HG03025 (cell line): ENCODE measurements at regions not wholly inside any gene's neighbourhood (a gene's known extent, or its start where the extent isn't known, plus 50 kb on each side); places are given as distances from the start of the nearest gene placed in this dataset.
"Not testable (repeated sequence)": the region's sequence is repeated elsewhere in the genome, so short reads cannot be mapped to it uniquely, and the experiment has no call there.

Experiments used
- ATAC-seq: cut with Tn5 transposase; IDR thresholded peaks from one replicate; pipeline ENCODE4 v1.9.1; 2021; ENCODE audit warnings: mild to moderate bottlenecking, moderate library complexity; ENCODE audit not compliant: unreplicated experiment, low FRiP score

DNA sequence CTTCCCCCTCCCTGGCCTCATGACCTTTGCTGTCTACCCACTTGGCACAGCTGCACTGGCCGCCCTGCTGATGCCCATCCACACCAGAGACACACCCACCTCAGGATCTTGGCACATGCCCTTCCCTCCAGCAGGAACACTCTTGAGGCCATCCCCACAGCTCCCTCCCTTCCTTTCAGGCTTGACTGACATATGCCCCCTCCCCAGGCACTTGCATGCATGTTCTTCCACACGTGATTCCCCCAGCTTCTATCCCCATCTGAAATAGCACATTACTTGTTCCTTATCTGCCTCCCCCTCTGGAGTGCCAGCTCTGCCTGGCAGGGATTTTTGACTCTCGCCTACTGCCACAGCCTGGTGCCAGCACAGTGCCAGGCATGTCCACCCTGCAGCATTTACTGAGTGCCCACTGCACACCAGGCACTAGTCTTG lies 98.5 kb upstream of the SLC25A33 start:
- no peak for ATAC-seq

DNA sequence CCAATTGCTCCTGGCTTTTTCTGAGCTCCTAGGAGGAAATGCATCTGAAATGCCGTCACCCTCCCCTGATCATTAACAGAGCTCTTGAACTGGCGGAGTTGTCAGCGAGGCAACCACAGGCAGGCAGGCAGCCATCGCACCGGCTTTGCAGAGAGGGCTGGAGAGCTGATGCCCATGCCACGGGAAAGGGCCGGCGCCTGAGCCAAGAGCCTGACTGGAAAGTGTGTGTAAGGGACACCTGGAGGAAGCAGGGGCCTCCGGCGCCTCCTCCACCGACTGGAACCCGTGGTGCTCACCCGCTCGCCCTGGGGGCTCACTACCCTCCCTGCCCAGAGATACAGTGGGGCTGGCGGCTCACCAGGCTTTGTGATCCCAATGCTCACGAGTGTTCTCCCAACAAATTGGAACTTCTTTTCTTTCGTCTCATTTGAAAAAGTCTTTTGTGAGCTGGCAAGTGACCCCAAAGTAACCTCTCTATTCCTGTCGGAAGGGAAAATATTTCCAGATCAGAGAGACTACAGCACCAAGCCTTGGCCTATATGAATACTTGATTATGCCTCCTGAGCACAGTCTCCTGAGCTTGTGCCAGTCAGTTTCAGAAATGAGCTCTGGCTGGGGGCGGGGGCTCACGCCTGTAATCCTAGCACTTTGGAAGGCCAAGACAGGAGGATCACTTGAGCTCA lies 97.7 kb upstream of the SLC25A33 start:
- ATAC-seq, result no peak

DNA sequence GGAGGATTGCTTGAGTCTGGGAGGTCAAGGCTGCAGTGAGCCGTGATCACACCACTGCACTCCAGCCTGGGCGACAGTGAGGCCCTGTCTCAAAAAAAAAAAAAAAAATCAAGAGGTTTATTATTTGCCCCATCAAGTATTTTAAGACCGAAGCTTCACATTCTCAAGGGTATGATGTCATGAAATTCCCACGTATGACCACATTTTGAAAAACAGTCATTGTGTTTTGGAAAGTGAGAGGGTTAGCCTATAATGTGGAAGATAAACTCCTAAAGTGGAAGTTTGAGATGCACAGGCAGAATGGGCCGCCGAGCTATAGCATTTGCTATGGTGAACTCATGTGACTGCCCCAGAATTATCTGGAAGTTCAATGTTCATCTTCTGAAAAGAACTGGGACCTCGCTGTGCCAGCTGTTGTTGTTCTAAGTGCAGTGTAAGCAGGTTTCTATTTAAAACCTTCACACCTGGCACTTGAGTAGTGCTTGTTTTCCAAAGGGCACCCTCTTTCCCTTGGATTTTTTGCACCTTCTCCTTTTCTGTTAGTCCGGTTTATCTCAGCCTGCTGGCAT lies 96.9 kb upstream of the SLC25A33 start:
- no peak for ATAC-seq

DNA sequence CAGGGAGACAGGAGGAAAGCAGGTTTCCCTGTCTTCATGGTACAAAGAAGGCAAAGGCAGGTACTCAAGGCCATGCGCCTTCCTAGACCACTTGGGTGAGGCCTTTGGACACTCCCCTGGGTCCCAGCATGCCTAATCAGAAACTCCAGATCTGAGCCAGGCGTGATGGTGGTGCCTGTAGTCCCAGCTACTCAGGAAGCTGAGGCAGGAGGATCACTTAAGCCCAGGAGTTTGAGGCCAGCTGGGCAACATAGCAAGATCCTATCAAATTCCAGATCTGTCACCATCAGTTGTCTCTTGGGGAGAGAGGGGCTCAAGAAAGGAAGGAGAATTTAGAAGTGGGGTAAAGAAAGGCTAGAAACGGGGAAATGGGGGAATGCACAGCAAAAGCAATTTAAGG lies 96.3 kb upstream of the SLC25A33 start:
- no peak for ATAC-seq

DNA sequence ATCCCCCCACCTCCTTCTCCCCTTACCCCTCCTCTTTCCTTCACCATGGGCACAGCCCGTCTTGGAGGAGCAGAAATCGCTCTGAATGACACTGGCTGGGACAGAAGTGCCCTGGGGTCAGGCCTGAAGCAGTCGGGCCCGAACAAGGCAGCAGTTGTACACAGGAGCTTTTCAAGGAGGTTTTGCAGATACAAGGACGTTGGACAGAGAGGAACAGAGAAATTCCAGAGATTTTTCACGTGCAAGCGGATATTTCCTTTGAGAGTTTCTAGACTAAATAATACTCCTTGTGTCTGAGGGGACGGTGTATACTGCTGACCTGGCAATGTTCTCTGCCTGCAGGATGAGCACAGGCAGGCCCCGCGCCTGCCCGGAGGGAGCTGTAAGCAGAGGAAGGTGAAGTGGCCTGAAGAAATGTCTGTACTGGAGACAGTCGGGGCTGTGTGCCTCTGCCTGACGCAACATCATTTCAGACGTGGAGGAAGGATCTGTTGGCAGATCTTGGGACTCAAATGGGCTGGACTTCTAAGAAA lies 95.3 kb upstream of the SLC25A33 start:
- ATAC-seq, result no peak

DNA sequence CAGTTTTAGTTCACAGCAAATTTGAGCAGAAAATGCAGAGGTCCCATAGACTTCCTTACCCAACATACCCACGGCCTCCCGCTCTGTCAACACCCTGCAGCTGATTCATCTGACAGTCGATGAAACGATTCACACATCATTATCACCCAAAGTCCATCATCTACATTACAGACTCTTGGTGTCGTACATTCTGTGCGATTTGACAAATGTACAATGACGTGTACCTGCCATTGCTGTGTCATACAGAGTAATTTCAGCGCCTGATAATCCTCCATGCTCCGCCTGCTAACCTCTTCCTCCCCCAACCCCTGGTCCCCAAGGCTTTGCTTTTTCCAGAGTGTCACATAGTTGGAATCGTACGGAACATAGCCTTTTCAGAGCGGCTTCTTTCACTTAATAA lies 94.7 kb upstream of the SLC25A33 start:
- no peak for ATAC-seq

DNA sequence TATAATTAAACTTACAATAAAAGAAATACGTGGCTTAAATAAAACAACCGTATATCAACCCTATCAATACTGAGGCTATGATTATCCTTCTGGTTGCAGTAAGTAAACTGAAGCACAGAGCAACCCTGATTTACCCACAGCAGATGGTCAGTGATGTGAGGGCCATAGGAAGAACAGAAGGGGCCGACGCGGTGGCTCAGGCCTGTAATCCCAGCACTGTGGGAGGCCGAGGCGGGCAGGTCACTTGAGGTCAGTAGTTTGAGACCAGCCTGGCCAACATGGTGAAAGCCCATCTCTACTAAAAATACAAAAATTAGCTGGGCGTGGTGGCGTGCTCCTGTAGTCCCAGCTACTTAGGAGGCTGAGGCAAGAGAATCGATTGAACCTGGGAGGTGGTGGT lies 94.2 kb upstream of the SLC25A33 start:
- ATAC-seq, result not testable (repeated sequence)

DNA sequence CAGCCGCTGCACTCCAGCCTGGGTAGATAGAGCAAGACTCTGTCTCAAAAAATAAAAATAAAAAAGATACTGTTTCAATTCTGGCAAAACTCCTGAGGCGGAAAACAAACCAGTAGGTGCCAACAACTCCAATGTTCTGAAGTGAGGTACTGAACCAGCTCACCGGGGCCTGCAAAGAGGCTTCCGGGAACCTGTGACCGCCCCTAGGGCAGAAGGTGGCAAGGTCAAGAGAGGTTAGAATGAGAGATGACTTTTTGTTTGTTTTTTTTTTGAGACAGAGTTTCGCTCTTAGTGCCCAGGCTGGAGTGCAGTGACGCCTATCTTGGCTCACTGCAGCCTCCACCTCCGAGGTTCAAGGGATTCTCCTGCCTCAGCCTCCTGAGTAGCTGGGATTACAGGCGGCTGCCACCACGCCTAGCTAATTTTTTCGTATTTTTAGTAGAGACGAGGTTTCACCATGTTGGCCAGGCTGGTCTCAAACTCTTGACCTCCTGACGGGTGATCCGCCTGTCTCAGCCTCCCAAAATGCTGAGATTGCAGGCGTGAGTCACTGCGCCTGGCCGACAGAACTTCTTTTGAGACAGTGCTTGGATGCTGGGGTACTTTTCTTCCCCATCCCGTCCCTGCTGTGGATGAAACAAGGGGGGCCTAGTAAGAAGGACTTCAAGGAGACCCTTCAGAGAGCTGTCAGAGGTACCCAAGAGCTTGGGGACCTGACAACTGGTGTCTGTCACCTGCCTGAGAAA lies 91.9 kb upstream of the SLC25A33 start:
- ATAC-seq, result no peak

DNA sequence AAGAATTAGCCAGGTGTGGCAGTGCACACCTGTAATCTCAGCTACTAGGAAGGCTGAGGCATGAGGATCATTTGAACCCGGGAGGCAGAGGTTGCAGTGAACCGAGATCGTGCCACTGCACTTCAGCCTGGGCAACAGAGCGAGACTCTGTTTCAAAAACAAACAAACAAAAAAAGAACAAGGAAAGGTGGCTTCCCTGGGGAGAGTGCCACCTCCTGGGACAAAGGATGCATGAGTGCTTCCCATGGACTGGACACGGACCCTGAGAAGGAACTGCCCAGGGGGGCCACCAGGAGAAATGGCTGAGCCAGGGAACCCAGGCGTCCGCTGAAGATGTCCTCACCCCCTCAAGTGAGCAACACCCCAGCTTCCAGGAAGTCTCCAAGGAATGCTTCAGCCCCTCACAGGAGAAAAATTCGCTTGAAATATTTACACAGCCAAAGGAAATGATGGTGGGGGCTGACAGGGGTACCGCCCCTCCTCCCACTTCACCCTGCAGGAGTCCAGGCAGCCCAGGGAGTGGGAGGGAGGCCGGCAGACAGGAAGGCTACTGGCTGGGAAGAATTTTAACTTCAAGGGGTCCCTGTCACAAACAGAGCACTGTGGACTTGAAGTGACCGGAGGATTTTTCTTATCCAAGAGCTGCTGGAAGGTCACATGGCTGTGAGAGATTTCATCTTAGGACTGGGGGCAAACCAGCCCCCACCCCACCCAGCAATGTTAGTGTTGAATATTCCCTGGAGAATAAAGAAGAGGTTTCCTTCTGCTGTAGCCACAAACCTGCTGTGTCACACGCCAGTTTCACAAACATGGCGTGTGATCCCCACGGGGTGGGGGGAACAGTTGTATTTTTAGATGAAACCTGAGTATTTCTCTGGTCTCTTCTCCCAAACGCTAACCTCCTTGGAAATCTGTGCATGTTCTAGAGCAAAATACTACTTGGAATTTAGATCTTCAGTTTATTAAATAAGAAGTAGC lies 90.8 kb upstream of the SLC25A33 start:
- no peak for ATAC-seq

DNA sequence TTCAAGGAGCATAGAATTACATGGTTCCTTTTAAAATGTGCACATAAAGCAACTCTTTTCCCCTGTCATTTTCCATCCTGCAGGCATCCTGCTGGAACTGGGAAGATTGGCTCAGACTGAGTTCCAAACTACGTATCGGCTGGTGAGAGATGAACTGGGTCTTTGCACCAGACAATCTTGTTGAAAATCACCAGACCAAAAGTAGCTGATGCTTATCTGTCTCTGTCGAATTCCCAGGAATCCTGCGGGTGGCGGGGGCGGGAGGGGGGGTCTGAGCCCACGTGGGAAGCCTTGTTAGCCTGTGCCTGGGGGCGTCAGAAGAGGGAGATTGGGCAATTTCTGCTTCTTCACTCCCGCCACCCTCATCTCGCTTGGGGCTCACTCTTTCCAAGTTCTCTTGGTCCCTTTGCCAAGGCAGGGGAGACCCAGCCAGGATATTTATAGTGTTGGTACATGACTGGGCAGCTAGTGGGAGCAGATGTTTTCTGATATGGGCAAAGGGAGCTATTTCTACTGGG lies 90.1 kb upstream of the SLC25A33 start:
- no peak for ATAC-seq

DNA sequence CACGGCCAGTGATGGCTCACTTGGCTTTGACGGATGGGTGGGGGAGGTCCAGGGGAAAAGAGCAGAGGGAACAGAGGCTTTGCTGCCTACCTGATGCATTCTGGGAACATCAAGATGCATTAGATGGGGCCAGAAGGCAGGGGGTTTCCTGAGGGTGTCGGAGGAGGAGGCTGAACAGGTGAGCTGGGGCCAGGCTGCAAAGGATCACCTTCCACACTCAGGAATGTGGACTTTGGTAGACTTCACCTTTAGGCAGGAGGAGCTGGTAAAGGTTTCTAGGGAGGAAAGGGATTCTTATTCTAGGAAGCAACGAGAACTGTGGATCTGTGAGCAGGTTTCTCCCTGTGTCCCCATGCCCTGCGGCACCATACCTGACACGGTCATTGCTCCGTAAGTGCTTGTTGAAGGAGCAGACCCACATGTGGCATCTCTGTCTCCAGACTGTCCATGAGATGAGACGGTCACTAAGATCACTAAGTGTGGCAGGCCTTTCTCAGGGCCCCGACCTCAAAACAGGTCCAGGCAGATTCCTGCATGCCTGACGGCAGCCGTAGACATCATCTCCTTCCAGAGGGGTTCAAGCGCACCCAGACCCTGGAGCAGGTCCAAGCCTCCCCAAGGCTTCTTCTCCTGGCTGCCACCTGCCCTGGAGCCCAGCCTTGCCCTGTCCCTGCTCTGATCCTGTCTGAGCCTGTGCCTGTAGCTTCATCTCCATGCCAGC lies 89.1 kb upstream of the SLC25A33 start:
- no peak for ATAC-seq

DNA sequence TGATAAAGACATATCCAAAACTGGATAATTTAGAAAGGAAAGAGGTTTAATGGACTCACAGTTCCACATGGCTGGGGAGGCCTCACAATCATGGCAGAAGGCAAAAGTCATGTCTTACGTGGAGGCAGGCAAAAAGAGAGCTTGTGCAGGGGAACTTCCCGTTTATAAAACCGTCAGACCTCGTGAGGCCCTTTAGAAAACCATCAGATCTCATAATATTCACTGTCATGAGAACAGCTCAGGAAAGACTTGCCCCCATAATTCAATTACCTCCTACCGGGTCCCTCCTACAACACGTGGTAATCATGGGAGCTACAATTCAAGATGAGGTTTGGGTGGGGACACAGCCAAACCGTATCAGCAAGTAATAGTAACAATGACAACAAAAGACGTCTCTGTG lies 88.2 kb upstream of the SLC25A33 start:
- ATAC-seq, result no peak

DNA sequence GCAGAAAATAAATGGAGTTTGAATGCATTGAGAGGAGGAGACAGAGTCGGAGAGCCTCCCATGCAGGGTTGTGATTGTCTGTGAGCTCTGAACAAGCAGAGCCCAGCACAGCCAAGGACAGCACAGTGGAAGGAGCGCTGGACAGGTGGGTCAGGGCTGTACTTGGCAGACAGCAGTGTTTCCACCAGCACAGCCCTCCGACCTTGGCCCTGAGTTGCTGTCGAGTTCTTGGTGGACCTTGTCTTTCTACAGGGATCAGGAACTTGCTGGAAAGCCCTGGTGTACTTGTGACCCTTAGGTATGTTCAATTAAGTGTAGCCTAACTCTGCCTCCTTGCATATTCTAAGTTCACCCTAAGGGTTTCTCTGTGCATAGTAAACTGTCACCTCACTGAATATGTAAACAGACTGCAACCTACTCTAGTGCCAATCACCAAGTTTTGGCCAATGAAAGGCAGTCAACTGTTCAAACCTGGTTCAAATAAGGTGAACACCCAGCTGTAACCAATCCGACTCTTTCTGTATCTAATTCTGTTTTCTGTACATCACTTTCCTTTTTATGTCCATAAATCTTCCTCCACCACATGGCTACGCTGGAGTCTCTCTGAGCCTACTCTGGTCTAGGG lies 86.6 kb upstream of the SLC25A33 start:
- ATAC-seq, result no peak

DNA sequence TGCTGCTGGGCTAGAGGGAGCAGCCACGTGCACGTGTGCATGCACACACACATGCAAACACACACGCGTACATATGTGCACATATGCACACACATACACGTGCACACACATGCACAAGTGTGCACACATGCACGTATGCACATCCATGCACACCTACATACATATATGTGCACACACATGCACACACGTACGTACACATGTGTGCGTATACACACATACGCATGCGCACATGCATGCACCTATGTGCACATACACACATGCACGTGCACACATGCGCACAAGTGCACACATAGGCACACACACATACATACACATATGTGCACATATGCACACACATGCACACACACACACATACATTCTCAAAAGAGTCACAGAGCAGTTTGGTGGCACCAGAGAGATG lies 85.9 kb upstream of the SLC25A33 start:
- no peak for ATAC-seq

DNA sequence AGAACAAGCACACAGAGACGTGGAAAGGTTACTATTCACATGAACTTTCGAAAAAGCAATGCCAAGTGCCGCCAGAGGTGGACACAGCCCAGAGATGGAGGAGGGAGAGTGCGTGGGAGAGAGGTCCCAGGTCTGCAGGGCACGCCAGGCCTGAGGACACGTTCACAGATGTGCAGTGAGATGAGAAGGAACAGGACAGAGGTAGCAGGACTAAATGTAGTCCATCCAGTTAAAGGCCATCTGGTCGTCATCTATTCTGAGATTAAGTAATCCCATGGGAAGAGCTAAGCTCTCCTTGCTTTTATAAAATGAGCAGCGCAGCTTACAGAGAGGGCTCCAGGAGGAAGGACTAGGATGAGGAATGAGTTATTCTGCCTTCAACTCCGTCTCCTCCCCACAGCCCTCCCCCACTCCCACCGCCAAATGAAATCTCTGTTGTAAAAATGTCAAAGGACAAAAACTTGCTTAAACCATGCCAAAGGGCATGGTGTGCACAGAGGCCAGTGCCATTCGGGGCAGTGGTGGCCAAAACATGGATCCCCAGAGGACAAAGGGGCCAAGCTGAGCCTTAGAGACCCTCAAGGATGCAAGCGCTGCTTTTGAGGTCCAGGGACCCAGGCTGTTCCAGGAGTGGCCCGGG lies 85.4 kb upstream of the SLC25A33 start:
- ATAC-seq, result no peak

DNA sequence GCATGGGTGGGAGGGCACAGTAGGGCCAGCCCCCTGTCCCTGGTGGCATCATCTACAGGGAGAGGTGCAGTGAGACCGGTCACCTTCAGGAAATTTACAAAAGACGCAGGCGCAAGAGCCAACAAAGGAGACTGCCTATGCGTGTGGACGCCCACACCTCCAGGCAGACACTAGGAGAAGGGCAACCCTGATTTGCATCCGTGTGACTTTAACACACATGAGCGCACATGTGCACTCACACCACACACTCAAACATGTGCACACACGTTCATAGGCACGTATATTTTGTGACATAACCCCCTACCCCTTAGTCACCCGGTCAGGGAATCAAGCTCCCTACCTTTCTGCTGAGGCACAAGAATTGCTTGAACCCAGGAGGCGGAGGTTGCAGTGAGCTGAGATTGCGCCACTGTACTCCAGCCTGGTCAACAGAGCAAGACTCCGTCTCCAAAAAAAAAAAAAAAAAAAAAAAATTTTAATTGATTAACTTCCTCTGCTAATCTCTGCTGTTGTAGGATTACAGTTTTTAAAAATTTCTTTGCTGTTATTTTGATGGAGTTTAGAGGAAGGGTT lies 84.7 kb upstream of the SLC25A33 start:
- ATAC-seq, result no peak

DNA sequence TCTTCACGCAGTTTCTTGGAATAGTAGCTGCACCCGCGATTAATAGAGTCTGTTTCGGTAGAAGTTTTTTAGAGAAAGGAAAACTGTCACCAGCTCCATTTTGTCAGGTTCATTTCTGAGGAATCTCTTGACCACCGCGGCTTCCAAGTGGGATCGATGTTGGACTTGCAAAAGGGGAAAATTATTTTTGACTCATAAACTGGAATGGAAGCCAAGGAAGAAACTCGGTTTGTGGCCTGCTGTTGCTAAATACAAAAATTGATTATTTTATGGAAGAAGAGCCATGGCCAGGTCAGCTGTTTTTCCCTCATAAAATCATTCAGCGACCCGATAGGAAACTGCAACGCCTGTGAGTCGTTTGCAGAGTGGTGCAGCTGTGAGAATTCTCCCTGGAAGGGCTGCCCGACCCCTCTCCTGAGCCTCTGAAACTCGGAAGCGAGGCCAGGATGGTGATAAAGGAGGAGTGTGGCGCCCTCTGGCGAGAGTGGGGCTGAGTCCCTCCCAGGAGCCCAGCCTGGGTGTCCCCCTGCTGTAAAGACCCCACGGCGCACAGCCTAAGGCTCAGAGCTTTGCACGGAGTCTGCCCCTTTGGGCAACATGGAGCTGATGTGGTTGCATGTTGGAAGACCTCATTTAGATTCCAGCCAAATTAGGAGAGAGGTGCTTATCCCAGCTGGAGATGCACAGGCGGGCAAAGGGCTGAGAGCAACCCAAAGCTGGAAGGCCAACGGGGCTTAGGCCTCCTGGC lies 83.6 kb upstream of the SLC25A33 start:
- no peak for ATAC-seq

DNA sequence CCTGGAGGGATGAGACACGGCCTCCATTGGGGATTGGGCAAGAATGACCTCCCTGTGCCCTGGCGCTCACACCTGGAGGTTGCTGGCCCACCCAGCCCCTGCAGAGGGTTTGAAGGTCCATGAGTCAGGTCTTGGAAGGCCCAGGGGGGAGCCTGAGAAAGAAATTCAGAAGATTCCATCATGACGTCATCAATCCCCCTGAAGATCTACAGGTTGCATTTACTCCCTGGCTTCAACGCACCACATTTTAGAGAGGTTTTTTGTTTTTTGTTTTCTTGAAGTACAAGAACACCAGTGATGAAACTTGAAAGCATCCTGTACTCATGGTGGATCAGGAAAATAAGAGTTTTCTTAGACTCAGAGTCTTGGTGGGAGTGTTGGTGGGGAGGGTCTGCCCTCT lies 82.4 kb upstream of the SLC25A33 start:
- no peak for ATAC-seq
